Upper lobe of right lung (tissue), 1 donor: ENCODE measurements at regions not wholly inside any gene's neighbourhood (a gene's known extent, or its start where the extent isn't known, plus 50 kb on each side); places are given as distances from the start of the nearest gene placed in this dataset.

Source experiments
- ATAC-seq: fragments of 200-7000 bp; cut with Tn5 transposase; one replicate; pipeline ENCODE4 v1.9.1; 2020; ENCODE audit warnings: mild to moderate bottlenecking, moderate library complexity
- DNase-seq: peaks from one replicate; pipeline ENCODE4 v3.0.0-alpha.2; 2020
- H3K27ac ChIP-seq: fragments of 200-600 bp; one replicate; pipeline ENCODE4 v1.8.0; 2022
- H3K27me3 ChIP-seq: fragments of 200-600 bp; one replicate; pipeline ENCODE4 v1.8.0; 2022; ENCODE audit warnings: mild to moderate bottlenecking
- H3K36me3 ChIP-seq: fragments of 200-600 bp; one replicate; pipeline ENCODE4 v1.8.0; 2022
- H3K4me1 ChIP-seq: fragments of 200-600 bp; one replicate; pipeline ENCODE4 v1.8.0; 2022
- H3K4me3 ChIP-seq: fragments of 200-600 bp; one replicate; pipeline ENCODE4 v1.8.0; 2022; ENCODE audit warnings: mild to moderate bottlenecking
- H3K9me3 ChIP-seq: fragments of 200-600 bp; one replicate; pipeline ENCODE4 v1.8.0; 2022
- CTCF ChIP-seq: fragments of 200-600 bp; IDR thresholded peaks from one replicate; pipeline ENCODE4 v1.8.0; 2022; ENCODE audit warnings: antibody characterized with exemption
- intact Hi-C: fragments of 100-400 bp; cut with DNase I; formaldehyde crosslinking; loops from one replicate; pipeline ENCODE4 v1.11.0; 2022
- donor health status: DM: no; HTN: yes; CAD: no; lungs with severe emphysema.

GRCh38 chr2:35548171-35548570 is 807.4 kb upstream of the CRIM1 start:
- H3K9me3 ChIP-seq = no peaks in the 10 kb centered on the region
- no peaks in the 10 kb centered on the region for H3K4me1 ChIP-seq
- no peak for TF ChIP-seq CTCF
- H3K27me3 ChIP-seq = no peaks in the 10 kb centered on the region
- DNase-seq = no peak
- intact Hi-C loops = no loop called here
- no peak overlapping the region for H3K4me3 ChIP-seq
- no peaks in the 10 kb centered on the region for H3K36me3 ChIP-seq
- no peak for ATAC-seq
- no peak overlapping the region for H3K27ac ChIP-seq

GRCh38 chr2:35545301-35545700 is 810.3 kb upstream of the CRIM1 start:
- no peaks in the 10 kb centered on the region for H3K4me1 ChIP-seq
- intact Hi-C loops = no loop called here

GRCh38 chr2:35538796-35539195 is 816.8 kb upstream of the CRIM1 start:
- TF ChIP-seq CTCF = no peak
- DNase-seq (no peak), ATAC-seq (peak; percentile 49)
- Histone ChIP-seq H3K4me1 (no peaks in the 10 kb centered on the region), H3K27ac (no peak overlapping the region), H3K4me3 (no peak overlapping the region), H3K9me3 (no peaks in the 10 kb centered on the region), H3K36me3 (no peaks in the 10 kb centered on the region), H3K27me3 (no peaks in the 10 kb centered on the region)
- intact Hi-C loops = no loop called here

More at GRCh38 chr2:35545301-35545700, 810.3 kb upstream of the CRIM1 start:
- no peak for ATAC-seq
- no peaks in the 10 kb centered on the region for H3K27me3 ChIP-seq
- no peak overlapping the region for H3K27ac ChIP-seq
- no peak for DNase-seq
- H3K4me3 ChIP-seq = no peak overlapping the region
- H3K9me3 ChIP-seq = no peaks in the 10 kb centered on the region
- no peak for TF ChIP-seq CTCF
- H3K36me3 ChIP-seq = no peaks in the 10 kb centered on the region

GRCh38 chr2:35530615-35531135 is 824.9 kb upstream of the CRIM1 start:
- no peak for DNase-seq
- no peak for ATAC-seq
- H3K27ac ChIP-seq = no peak overlapping the region
- H3K36me3 ChIP-seq = no peaks in the 10 kb centered on the region
- H3K4me1 ChIP-seq = no peaks in the 10 kb centered on the region
- TF ChIP-seq CTCF = no peak
- H3K27me3 ChIP-seq = no peaks in the 10 kb centered on the region
- H3K9me3 ChIP-seq = no peaks in the 10 kb centered on the region
- H3K4me3 ChIP-seq = no peak overlapping the region
- intact Hi-C loops = no loop called here

GRCh38 chr2:35526741-35527140 is 828.8 kb upstream of the CRIM1 start:
- Histone ChIP-seq H3K27me3 (no peaks in the 10 kb centered on the region), H3K9me3 (no peaks in the 10 kb centered on the region), H3K4me3 (no peak overlapping the region), H3K27ac (no peak overlapping the region), H3K4me1 (no peaks in the 10 kb centered on the region), H3K36me3 (no peaks in the 10 kb centered on the region)
- DNase-seq = no peak
- TF ChIP-seq CTCF = no peak
- intact Hi-C loops = no loop called here
- no peak for ATAC-seq

GRCh38 chr2:35522450-35522849 is 833.1 kb upstream of the CRIM1 start:
- Histone ChIP-seq H3K27ac (no peak overlapping the region), H3K9me3 (no peaks in the 10 kb centered on the region), H3K4me1 (no peaks in the 10 kb centered on the region), H3K36me3 (no peaks in the 10 kb centered on the region), H3K4me3 (no peak overlapping the region), H3K27me3 (no peaks in the 10 kb centered on the region)
- no peak for TF ChIP-seq CTCF
- no peak for ATAC-seq
- intact Hi-C loops = no loop called here
- no peak for DNase-seq
